B cell (primary cell): ENCODE measurements at regions not wholly inside any gene's neighbourhood (a gene's known extent, or its start where the extent isn't known, plus 50 kb on each side); places are given as distances from the start of the nearest gene placed in this dataset.

Source experiments
- ATAC-seq: fragments of 200-7000 bp; cut with Tn5 transposase; one replicate; pipeline ENCODE4 v1.10.0; 2021; ENCODE audit warnings: low read depth, mild to moderate bottlenecking, moderate number of reproducible peaks, moderate library complexity
- CTCF ChIA-PET: fragments of 350-600 bp; sonication (Branson Sonifier 250); formaldehyde crosslinking; loops from one replicate; lab custom pipeline; 2021; ENCODE audit warnings: antibody characterized with exemption, inconsistent platforms; lab: Charles Lee
- POLR2A ChIA-PET: fragments of 350-600 bp; sonication (Branson Sonifier 250); formaldehyde crosslinking; loops from one replicate; lab custom pipeline; 2021; ENCODE audit warnings: antibody characterized with exemption; lab: Charles Lee
- DNase-seq: peaks from one replicate; pipeline ENCODE4 v3.0.0; 2013
- H2AFZ ChIP-seq: 2 replicates; pipeline ENCODE4 v1.6.1; 2012; ENCODE audit warnings: mild to moderate bottlenecking, low read depth, low read length; ENCODE audit not compliant: insufficient read depth, poor library complexity, severe bottlenecking
- H3K27ac ChIP-seq, 2 donors: 1 replicate in 1 of 2; 2 replicates in 1 of 2; pipeline ENCODE4 v1.5.1; 2012 to 2013; ENCODE audit warnings: low read length in 2 of 2, mild to moderate bottlenecking in 2 of 2, moderate library complexity in 1 of 2
- H3K27me3 ChIP-seq, 4 experiments: fragments of 200-600 bp in 1 of 4; sonication (generic) in 1 of 4; replicated peaks in 1 of 4; 1 replicate in 2 of 4; 2 replicates in 2 of 4; pipeline versions ENCODE4 v1.6.1 to v1.7.0; 2013 to 2016; ENCODE audit warnings: low read length in 3 of 4, mild to moderate bottlenecking in 2 of 4, mixed read lengths in 1 of 4, moderate library complexity in 1 of 4; ENCODE audit not compliant: insufficient read depth in 4 of 4, control insufficient read depth in 3 of 4; ENCODE audit errors: control extremely low read depth in 1 of 4
- H3K36me3 ChIP-seq, 2 experiments: replicated peaks in 1 of 2; 1 replicate in 1 of 2; 2 replicates in 1 of 2; pipeline versions ENCODE4 v1.6.1 to v1.7.1; 2013; ENCODE audit warnings: low read length in 1 of 2; ENCODE audit not compliant: insufficient read depth in 2 of 2, control insufficient read depth in 1 of 2; ENCODE audit errors: control extremely low read depth in 1 of 2, extremely low read depth in 1 of 2
- H3K4me1 ChIP-seq, 2 donors: fragments of 200-600 bp in 1 of 2; sonication (generic) in 1 of 2; 1 replicate in 1 of 2; 2 replicates in 1 of 2; pipeline versions ENCODE4 v1.5.1 to v1.6.1; 2013 to 2017; ENCODE audit warnings: low read length in 2 of 2; ENCODE audit not compliant: control insufficient read depth in 2 of 2, insufficient read depth in 2 of 2
- H3K4me2 ChIP-seq: replicated peaks from 2 replicates; pipeline ENCODE3; 2012; ENCODE audit warnings: mild to moderate bottlenecking, low read depth, low read length; ENCODE audit not compliant: poor library complexity, severe bottlenecking
- H3K4me3 ChIP-seq, 5 experiments: fragments of 200-600 bp in 1 of 5; sonication (generic) in 1 of 5; 1 replicate in 3 of 5; 2 replicates in 2 of 5; pipeline versions ENCODE4 v1.5.1 to v1.7.0; 2011 to 2016; ENCODE audit warnings: low read length in 4 of 5, mild to moderate bottlenecking in 4 of 5, low read depth in 2 of 5, control low read depth in 1 of 5, moderate library complexity in 1 of 5; ENCODE audit not compliant: insufficient read depth in 1 of 5; ENCODE audit errors: control extremely low read depth in 1 of 5, extremely low read depth in 1 of 5
- H3K79me2 ChIP-seq: fragments of 200-600 bp; sonication (generic); one replicate; pipeline ENCODE4 v1.6.0; 2016; ENCODE audit warnings: low read length; ENCODE audit not compliant: control insufficient read depth, insufficient read depth
- H3K9ac ChIP-seq: fragments of 200-600 bp; sonication (generic); 2 replicates; pipeline ENCODE4 v1.6.1; 2017; ENCODE audit warnings: mild to moderate bottlenecking, low read length, moderate library complexity
- H3K9me3 ChIP-seq, 3 donors: one replicate each; pipeline versions ENCODE4 v1.6.1 to v1.7.1; 2013; ENCODE audit warnings: low read length in 2 of 3; ENCODE audit not compliant: control insufficient read depth in 2 of 3, insufficient read depth in 1 of 3; ENCODE audit errors: control extremely low read depth in 1 of 3
- H4K20me1 ChIP-seq: 2 replicates; pipeline ENCODE4 v1.6.0; 2012; ENCODE audit warnings: mild to moderate bottlenecking, low read length; ENCODE audit not compliant: insufficient read depth, control insufficient read depth, poor library complexity, severe bottlenecking
- H3K27ac Mint-ChIP-seq: one replicate; pipeline ENCODE4 v1.8.0; 2021; ENCODE audit warnings: mixed read lengths
- H3K27me3 Mint-ChIP-seq: one replicate; pipeline ENCODE4 v1.8.0; 2021; ENCODE audit warnings: mixed read lengths
- H3K4me1 Mint-ChIP-seq: one replicate; pipeline ENCODE4 v1.8.0; 2021; ENCODE audit warnings: mixed read lengths
- H3K4me3 Mint-ChIP-seq: one replicate; pipeline ENCODE4 v1.8.0; 2021; ENCODE audit warnings: mixed read lengths
- H3K9me3 Mint-ChIP-seq: one replicate; pipeline ENCODE4 v1.8.0; 2022; ENCODE audit warnings: mixed read lengths; ENCODE audit not compliant: insufficient read depth
- CTCF ChIP-seq: fragments of 200-600 bp; IDR thresholded peaks from one replicate; pipeline ENCODE4 v1.8.0; 2022; ENCODE audit warnings: antibody characterized with exemption, mild to moderate bottlenecking
- EZH2 ChIP-seq: IDR thresholded peaks from 2 replicates; pipeline ENCODE4 v1.6.1; 2012; ENCODE audit warnings: borderline replicate concordance, low read depth, mild to moderate bottlenecking, moderate library complexity, low read length; ENCODE audit not compliant: insufficient read depth, poor library complexity, severe bottlenecking
- WGBS: methylation state at CpG from one replicate; pipeline ENCODE4 v1.1.5; 2013; ENCODE audit warnings: missing lambda C conversion rate; ENCODE audit not compliant: insufficient coverage; 5-methylcytosine and 5-hydroxymethylcytosine counted together
- intact Hi-C: fragments of 100-400 bp; cut with micrococcal nuclease; formaldehyde crosslinking; loops from one replicate; pipeline ENCODE4 v1.10.0; 2022

DNA sequence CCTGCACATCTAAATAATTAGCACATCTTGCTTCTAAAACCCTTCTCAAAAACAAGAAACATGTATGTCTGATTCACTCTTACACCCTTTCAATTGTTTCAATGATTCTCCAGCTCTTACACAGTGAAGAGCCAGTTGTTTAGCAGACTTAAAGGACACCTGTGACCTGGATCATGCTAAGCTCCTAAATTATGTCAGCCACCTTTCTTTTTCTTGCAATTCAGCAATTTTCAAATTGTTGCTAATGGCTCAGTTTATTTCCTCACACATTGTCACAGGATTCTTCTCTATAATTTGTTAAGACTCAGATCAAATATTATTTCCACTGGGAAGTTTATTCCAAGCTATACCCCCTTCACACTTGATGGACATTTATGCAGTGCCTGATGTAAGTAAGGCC lies 413.2 kb downstream of the PLA2G4A start:
- Histone ChIP-seq H2AFZ (no peak overlapping the region), H3K27me3 (no peaks in the 10 kb centered on the region), H3K4me3 (no peak overlapping the region), H3K79me2 (no peaks in the 10 kb centered on the region), H3K4me1 (no peaks in the 10 kb centered on the region), H3K9me3 (no peaks in the 10 kb centered on the region), H3K36me3 (no peaks in the 10 kb centered on the region), H3K27ac (no peak overlapping the region), H3K9ac (no peak overlapping the region), H4K20me1 (no peaks in the 10 kb centered on the region), H3K4me2 (no peak overlapping the region)
- CTCF ChIA-PET: no interaction called here
- no peak overlapping the region for H3K27ac Mint-ChIP-seq
- H3K9me3 Mint-ChIP-seq: peaks cover 2% of the 10 kb centered on the region
- no peaks in the 10 kb centered on the region for H3K27me3 Mint-ChIP-seq
- no peak overlapping the region for H3K4me3 Mint-ChIP-seq
- DNase-seq (no peak), ATAC-seq (no peak)
- intact Hi-C loops: no loop called here
- no peaks in the 10 kb centered on the region for H3K4me1 Mint-ChIP-seq
- POLR2A ChIA-PET: no interaction called here
- no peak for TF ChIP-seq CTCF
- no peak for TF ChIP-seq EZH2

DNA sequence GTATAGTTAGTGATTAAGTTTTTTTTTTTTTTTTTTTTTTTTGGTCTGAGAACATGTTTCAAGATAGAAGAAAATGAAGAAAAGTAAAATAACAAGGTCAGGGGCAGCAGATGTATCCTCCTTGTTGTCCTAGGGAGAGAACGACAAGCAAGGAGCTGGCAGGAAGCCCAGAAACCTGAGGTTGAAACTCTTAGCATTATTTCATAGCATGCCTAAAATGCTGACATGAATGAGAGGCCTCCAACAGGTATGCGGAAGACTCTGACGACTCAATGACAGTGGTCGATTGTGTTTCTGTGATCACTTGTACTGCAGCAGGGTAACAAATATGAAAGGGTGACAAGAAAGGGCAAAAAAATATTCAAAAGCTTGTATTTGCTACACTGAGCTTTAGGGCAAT lies 415.9 kb downstream of the PLA2G4A start:
- Histone ChIP-seq H3K9me3 (no peaks in the 10 kb centered on the region), H3K27me3 (no peaks in the 10 kb centered on the region), H3K36me3 (no peaks in the 10 kb centered on the region), H3K4me1 (no peaks in the 10 kb centered on the region), H3K4me3 (no peak overlapping the region), H3K4me2 (no peak overlapping the region), H2AFZ (no peak overlapping the region), H3K79me2 (no peaks in the 10 kb centered on the region), H3K9ac (no peak overlapping the region), H3K27ac (no peak overlapping the region), H4K20me1 (no peaks in the 10 kb centered on the region)
- H3K27me3 Mint-ChIP-seq: no peaks in the 10 kb centered on the region
- intact Hi-C loops: no loop called here
- H3K4me3 Mint-ChIP-seq: no peak overlapping the region
- H3K4me1 Mint-ChIP-seq: no peaks in the 10 kb centered on the region
- no peak overlapping the region for H3K27ac Mint-ChIP-seq
- TF ChIP-seq CTCF (no peak), EZH2 (no peak)
- WGBS: 64% methylated on average over 4 of the region's 4 CpGs
- POLR2A ChIA-PET: no interaction called here
- no peak for DNase-seq
- no peak for ATAC-seq
- CTCF ChIA-PET: no interaction called here
- H3K9me3 Mint-ChIP-seq: peaks cover 2% of the 10 kb centered on the region
